HEK293 (cell line): ENCODE measurements at regions not wholly inside any gene's neighbourhood (a gene's known extent, or its start where the extent isn't known, plus 50 kb on each side); places are given as distances from the start of the nearest gene placed in this dataset.

ENCODE experiments used
- MYNN ChIP-seq: fragments of 450-650 bp; formaldehyde crosslinking; IDR thresholded peaks from 2 replicates; pipeline ENCODE4 v1.5.1; 2016; ENCODE audit warnings: missing biosample characterization, missing genetic modification characterization, borderline replicate concordance
- REPIN1 ChIP-seq: fragments of 450-650 bp; formaldehyde crosslinking; IDR thresholded peaks from 2 replicates; pipeline ENCODE4 v1.5.1; 2017; ENCODE audit warnings: missing biosample characterization, missing genetic modification characterization, low read depth
- YY1 ChIP-seq: fragments of 450-650 bp; formaldehyde crosslinking; IDR thresholded peaks from 2 replicates; pipeline ENCODE4 v1.5.1; 2018; ENCODE audit warnings: missing biosample characterization, missing genetic modification characterization
- ZNF202 ChIP-seq: fragments of 450-650 bp; formaldehyde crosslinking; IDR thresholded peaks from 2 replicates; pipeline ENCODE4 v1.5.1; 2016; ENCODE audit warnings: missing biosample characterization, missing genetic modification characterization, borderline replicate concordance
- ZNF670 ChIP-seq: fragments of 450-650 bp; formaldehyde crosslinking; IDR thresholded peaks from 2 replicates; pipeline ENCODE4 v1.5.1; 2016; ENCODE audit warnings: missing biosample characterization, missing genetic modification characterization, low read depth
- TF ChIP-seq, protein P1 (sequence below): fragments of 450-650 bp; formaldehyde crosslinking; IDR thresholded peaks from 2 replicates; pipeline ENCODE4 v1.5.1; 2016; ENCODE audit warnings: missing biosample characterization, missing genetic modification characterization
- TF ChIP-seq, protein P2 (sequence below): fragments of 450-650 bp; formaldehyde crosslinking; conservative IDR thresholded peaks from 2 replicates; pipeline ENCODE4 v1.5.1; 2016; ENCODE audit warnings: low read depth, missing biosample characterization, missing genetic modification characterization
- TF ChIP-seq, protein P3 (sequence below): IDR thresholded peaks from 2 replicates; pipeline ENCODE4 v1.6.1; 2011; ENCODE audit warnings: mild to moderate bottlenecking, low read depth, low read length, borderline replicate concordance

DNA sequence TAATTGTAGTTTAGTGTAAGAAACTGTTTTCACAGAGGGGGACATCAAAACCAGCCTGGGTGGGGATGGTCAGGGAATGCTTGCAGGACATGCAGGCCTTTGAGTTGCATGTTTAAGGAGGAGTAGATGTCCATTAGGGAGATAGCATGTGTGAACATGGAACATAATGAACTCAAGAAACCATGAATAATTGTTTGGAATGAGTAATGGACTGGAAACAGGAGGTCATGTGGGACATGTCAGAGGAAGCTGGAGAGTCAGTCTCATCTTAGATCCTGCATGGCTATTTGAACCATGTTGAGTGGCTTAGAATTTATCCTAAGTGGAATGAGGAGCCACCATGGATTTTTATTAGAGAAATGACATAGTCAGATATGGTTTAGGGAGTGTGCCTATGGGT lies 86.4 kb downstream of the RPE65 start:
- TF ChIP-seq MYNN (tag by site-specific recombination) = no peak
- no peak for TF ChIP-seq ZNF202 (tag by site-specific recombination)
- no peak for TF ChIP-seq YY1 (tag by site-specific recombination)
- TF ChIP-seq, protein P1, sequence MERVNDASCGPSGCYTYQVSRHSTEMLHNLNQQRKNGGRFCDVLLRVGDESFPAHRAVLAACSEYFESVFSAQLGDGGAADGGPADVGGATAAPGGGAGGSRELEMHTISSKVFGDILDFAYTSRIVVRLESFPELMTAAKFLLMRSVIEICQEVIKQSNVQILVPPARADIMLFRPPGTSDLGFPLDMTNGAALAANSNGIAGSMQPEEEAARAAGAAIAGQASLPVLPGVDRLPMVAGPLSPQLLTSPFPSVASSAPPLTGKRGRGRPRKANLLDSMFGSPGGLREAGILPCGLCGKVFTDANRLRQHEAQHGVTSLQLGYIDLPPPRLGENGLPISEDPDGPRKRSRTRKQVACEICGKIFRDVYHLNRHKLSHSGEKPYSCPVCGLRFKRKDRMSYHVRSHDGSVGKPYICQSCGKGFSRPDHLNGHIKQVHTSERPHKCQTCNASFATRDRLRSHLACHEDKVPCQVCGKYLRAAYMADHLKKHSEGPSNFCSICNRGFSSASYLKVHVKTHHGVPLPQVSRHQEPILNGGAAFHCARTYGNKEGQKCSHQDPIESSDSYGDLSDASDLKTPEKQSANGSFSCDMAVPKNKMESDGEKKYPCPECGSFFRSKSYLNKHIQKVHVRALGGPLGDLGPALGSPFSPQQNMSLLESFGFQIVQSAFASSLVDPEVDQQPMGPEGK (tag by site-specific recombination) = no peak
- TF ChIP-seq REPIN1 = no peak
- TF ChIP-seq, protein P2, sequence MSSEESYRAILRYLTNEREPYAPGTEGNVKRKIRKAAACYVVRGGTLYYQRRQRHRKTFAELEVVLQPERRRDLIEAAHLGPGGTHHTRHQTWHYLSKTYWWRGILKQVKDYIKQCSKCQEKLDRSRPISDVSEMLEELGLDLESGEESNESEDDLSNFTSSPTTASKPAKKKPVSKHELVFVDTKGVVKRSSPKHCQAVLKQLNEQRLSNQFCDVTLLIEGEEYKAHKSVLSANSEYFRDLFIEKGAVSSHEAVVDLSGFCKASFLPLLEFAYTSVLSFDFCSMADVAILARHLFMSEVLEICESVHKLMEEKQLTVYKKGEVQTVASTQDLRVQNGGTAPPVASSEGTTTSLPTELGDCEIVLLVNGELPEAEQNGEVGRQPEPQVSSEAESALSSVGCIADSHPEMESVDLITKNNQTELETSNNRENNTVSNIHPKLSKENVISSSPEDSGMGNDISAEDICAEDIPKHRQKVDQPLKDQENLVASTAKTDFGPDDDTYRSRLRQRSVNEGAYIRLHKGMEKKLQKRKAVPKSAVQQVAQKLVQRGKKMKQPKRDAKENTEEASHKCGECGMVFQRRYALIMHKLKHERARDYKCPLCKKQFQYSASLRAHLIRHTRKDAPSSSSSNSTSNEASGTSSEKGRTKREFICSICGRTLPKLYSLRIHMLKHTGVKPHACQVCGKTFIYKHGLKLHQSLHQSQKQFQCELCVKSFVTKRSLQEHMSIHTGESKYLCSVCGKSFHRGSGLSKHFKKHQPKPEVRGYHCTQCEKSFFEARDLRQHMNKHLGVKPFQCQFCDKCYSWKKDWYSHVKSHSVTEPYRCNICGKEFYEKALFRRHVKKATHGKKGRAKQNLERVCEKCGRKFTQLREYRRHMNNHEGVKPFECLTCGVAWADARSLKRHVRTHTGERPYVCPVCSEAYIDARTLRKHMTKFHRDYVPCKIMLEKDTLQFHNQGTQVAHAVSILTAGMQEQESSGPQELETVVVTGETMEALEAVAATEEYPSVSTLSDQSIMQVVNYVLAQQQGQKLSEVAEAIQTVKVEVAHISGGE = no peak
- TF ChIP-seq, protein P3, sequence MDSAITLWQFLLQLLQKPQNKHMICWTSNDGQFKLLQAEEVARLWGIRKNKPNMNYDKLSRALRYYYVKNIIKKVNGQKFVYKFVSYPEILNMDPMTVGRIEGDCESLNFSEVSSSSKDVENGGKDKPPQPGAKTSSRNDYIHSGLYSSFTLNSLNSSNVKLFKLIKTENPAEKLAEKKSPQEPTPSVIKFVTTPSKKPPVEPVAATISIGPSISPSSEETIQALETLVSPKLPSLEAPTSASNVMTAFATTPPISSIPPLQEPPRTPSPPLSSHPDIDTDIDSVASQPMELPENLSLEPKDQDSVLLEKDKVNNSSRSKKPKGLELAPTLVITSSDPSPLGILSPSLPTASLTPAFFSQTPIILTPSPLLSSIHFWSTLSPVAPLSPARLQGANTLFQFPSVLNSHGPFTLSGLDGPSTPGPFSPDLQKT = no peak
- TF ChIP-seq ZNF670 (tag by site-specific recombination) = no peak
